CD4-positive, alpha-beta T cell treated with Interleukin-6 at 100 ng/mL for 8 hours (primary cell): ENCODE measurements at regions not wholly inside any gene's neighbourhood (a gene's known extent, or its start where the extent isn't known, plus 50 kb on each side); places are given as distances from the start of the nearest gene placed in this dataset.

ENCODE experiments used
- DNase-seq: peaks from one replicate; pipeline ENCODE4 v3.0.0-alpha.2; 2020; ENCODE audit warnings: mixed read lengths, low spot score

- no peak for DNase-seq
Observed at GRCh38 chr19:31119951-31120690, 229.1 kb downstream of the TSHZ3 start.

GRCh38 chr19:31118986-31119385 lies 230.2 kb downstream of the TSHZ3 start:
- DNase-seq: no peak

GRCh38 chr19:31118287-31118955 lies 230.8 kb downstream of the TSHZ3 start:
- no peak for DNase-seq

GRCh38 chr19:31114585-31114984 lies 234.7 kb downstream of the TSHZ3 start:
- DNase-seq: no peak

- DNase-seq: no peak
Observed at GRCh38 chr19:31113293-31113692, 235.9 kb downstream of the TSHZ3 start.

GRCh38 chr19:31112158-31112557 lies 237.1 kb downstream of the TSHZ3 start:
- no peak for DNase-seq

GRCh38 chr19:31111741-31112140 lies 237.5 kb downstream of the TSHZ3 start:
- DNase-seq: no peak

- DNase-seq: no peak
Observed at GRCh38 chr19:31110336-31110735, 238.9 kb downstream of the TSHZ3 start.

GRCh38 chr19:31109636-31110035 lies 239.6 kb downstream of the TSHZ3 start:
- no peak for DNase-seq

- DNase-seq: no peak
Observed at GRCh38 chr19:31107096-31107495, 242.1 kb downstream of the TSHZ3 start.

GRCh38 chr19:31105761-31106160 lies 243.5 kb downstream of the TSHZ3 start:
- DNase-seq: no peak

- no peak for DNase-seq
Observed at GRCh38 chr19:31104451-31104850, 244.8 kb downstream of the TSHZ3 start.

- DNase-seq: no peak
Observed at GRCh38 chr19:31103228-31103627, 246.0 kb downstream of the TSHZ3 start.

- no peak for DNase-seq
Observed at GRCh38 chr19:31102674-31103073, 246.6 kb downstream of the TSHZ3 start.

GRCh38 chr19:31100981-31101380 lies 248.3 kb downstream of the TSHZ3 start:
- no peak for DNase-seq

- DNase-seq: no peak
Observed at GRCh38 chr19:31100206-31100590, 249.0 kb downstream of the TSHZ3 start.

GRCh38 chr19:31099515-31100205 lies 249.6 kb downstream of the TSHZ3 start:
- no peak for DNase-seq

GRCh38 chr19:31098836-31099235 lies 250.4 kb downstream of the TSHZ3 start:
- DNase-seq: no peak

GRCh38 chr19:31096935-31097545 lies 252.2 kb downstream of the TSHZ3 start:
- no peak for DNase-seq

- DNase-seq: no peak
Observed at GRCh38 chr19:31096062-31096830, 253.0 kb downstream of the TSHZ3 start.

GRCh38 chr19:31095100-31095804 lies 254.0 kb downstream of the TSHZ3 start:
- no peak for DNase-seq
